HCT116 (cell line): ENCODE measurements at regions not wholly inside any gene's neighbourhood (a gene's known extent, or its start where the extent isn't known, plus 50 kb on each side); places are given as distances from the start of the nearest gene placed in this dataset.

ENCODE experiments used
- ATAC-seq: fragments of 200-7000 bp; cut with Tn5 transposase; 2 replicates; pipeline ENCODE4 v1.9.1; 2020; ENCODE audit warnings: mild to moderate bottlenecking, moderate library complexity
- BruUV-seq: library from RNA; stranded (reverse); fragments of 400-500 nt; replicated peaks from 2 replicates; lab custom pipeline; 2021; lab: Mats Ljungman, UMichigan
- CTCF ChIA-PET: fragments of 300-600 bp; sonication (Branson Sonifier 250); formaldehyde crosslinking; loops from one replicate; lab custom pipeline; 2021; ENCODE audit warnings: antibody characterized with exemption; lab: Charles Lee
- POLR2A ChIA-PET: fragments of 300-600, 350-600 bp; sonication (Branson Sonifier 250); formaldehyde crosslinking; loops from one replicate; lab custom pipeline; 2021; ENCODE audit warnings: antibody characterized with exemption; lab: Charles Lee
- RAD21 ChIA-PET, 2 experiments: fragments of 300-600 bp; sonication (Branson Sonifier 250); formaldehyde crosslinking; loops; one replicate each; lab custom pipeline; 2023; ENCODE audit warnings: low total read pairs in 2 of 2; ENCODE audit not compliant: uncharacterized antibody in 2 of 2, unreplicated experiment in 2 of 2, low non-redundant PET in 1 of 2; lab: Charles Lee
- DNase-seq: peaks from one replicate; pipeline ENCODE4 v3.0.0-alpha.2; 2010; ENCODE audit warnings: low read depth, low spot score
- H2AFZ ChIP-seq: fragments of 200-600 bp; shearing (Covaris generic), sonication (generic); 2 replicates; pipeline ENCODE4 v1.6.1; 2017; ENCODE audit warnings: low read depth, mixed run types, mixed read lengths, antibody characterized with exemption, low read length; ENCODE audit not compliant: poor library complexity, severe bottlenecking
- H3K27ac ChIP-seq: 2 replicates; pipeline ENCODE4 v1.5.1; 2012; ENCODE audit warnings: low read depth, low read length
- H3K27me3 ChIP-seq: fragments of 200-600 bp; sonication (generic); 2 replicates; pipeline ENCODE4 v1.6.1; 2016; ENCODE audit warnings: mixed run types, low read length, mixed read lengths; ENCODE audit not compliant: insufficient read depth
- H3K36me3 ChIP-seq, 2 experiments: fragments of 200-500 bp in 1 of 2; fragments of 200-600 bp in 1 of 2; sonication (Bioruptor generic) in 1 of 2; sonication (generic) in 1 of 2; 2 replicates each; pipeline versions ENCODE4 v1.5.1 to v1.6.1; 2014 to 2016; ENCODE audit warnings: low read length in 2 of 2, inconsistent platforms in 1 of 2, mixed read lengths in 1 of 2, mixed run types in 1 of 2; ENCODE audit not compliant: insufficient read depth in 2 of 2, control insufficient read depth in 1 of 2
- H3K4me1 ChIP-seq, 2 experiments: fragments of 200-600 bp in 1 of 2; sonication (generic) in 1 of 2; 2 replicates each; pipeline versions ENCODE4 v1.5.1 to v1.6.1; 2012 to 2017; ENCODE audit warnings: low read length in 2 of 2, inconsistent platforms in 1 of 2, mild to moderate bottlenecking in 1 of 2, mixed read lengths in 1 of 2, mixed run types in 1 of 2, moderate library complexity in 1 of 2; ENCODE audit not compliant: insufficient read depth in 2 of 2, control insufficient read depth in 1 of 2
- H3K4me2 ChIP-seq: fragments of 200-600 bp; sonication (generic); 2 replicates; pipeline ENCODE4 v1.6.1; 2017; ENCODE audit warnings: mixed run types, low read length, mixed read lengths
- H3K4me3 ChIP-seq, 2 experiments: fragments of 200-600 bp in 1 of 2; sonication (generic) in 1 of 2; replicated peaks in 1 of 2; 2 replicates each; pipeline ENCODE4 v1.5.1; 2011 to 2016; ENCODE audit warnings: low read length in 2 of 2, control low read depth in 1 of 2, low read depth in 1 of 2, mild to moderate bottlenecking in 1 of 2, mixed read lengths in 1 of 2, mixed run types in 1 of 2
- H3K79me2 ChIP-seq: fragments of 200-600 bp; sonication (generic); 2 replicates; pipeline ENCODE4 v1.6.1; 2017; ENCODE audit warnings: mild to moderate bottlenecking, mixed run types, low read length, moderate library complexity, mixed read lengths; ENCODE audit not compliant: insufficient read depth
- H3K9ac ChIP-seq: fragments of 200-600 bp; sonication (generic); 2 replicates; pipeline ENCODE4 v1.6.1; 2016; ENCODE audit warnings: low read length, mixed read lengths
- H3K9me2 ChIP-seq: fragments of 200-600 bp; sonication (generic), shearing (Covaris generic); 2 replicates; pipeline ENCODE4 v1.6.1; 2017; ENCODE audit warnings: mixed run types, mild to moderate bottlenecking, moderate library complexity; ENCODE audit not compliant: insufficient read depth
- H3K9me3 ChIP-seq, 2 experiments: fragments of 200-500 bp in 1 of 2; fragments of 200-600 bp in 1 of 2; sonication (Bioruptor generic) in 1 of 2; sonication (generic) in 1 of 2; 2 replicates each; pipeline ENCODE4 v1.6.1; 2014 to 2017; ENCODE audit warnings: low read length in 2 of 2, mixed read lengths in 2 of 2, inconsistent platforms in 1 of 2, low read depth in 1 of 2, mild to moderate bottlenecking in 1 of 2, mixed run types in 1 of 2, moderate library complexity in 1 of 2; ENCODE audit not compliant: control insufficient read depth in 1 of 2, insufficient read depth in 1 of 2
- H4K20me1 ChIP-seq: fragments of 200-600 bp; sonication (generic), shearing (Covaris generic); 2 replicates; pipeline ENCODE4 v1.6.1; 2017; ENCODE audit warnings: mixed run types, mild to moderate bottlenecking, moderate library complexity; ENCODE audit not compliant: insufficient read depth
- CBX3 ChIP-seq: IDR thresholded peaks from 2 replicates; pipeline ENCODE4 v1.6.1; 2012; ENCODE audit warnings: low read depth
- CEBPB ChIP-seq: IDR thresholded peaks from 2 replicates; pipeline ENCODE4 v1.6.1; 2012; ENCODE audit warnings: low read depth
- EGR1 ChIP-seq: IDR thresholded peaks from 2 replicates; pipeline ENCODE4 v1.6.1; 2012; ENCODE audit warnings: low read depth
- ELF1 ChIP-seq: IDR thresholded peaks from 2 replicates; pipeline ENCODE4 v1.6.1; 2012; ENCODE audit warnings: low read depth, borderline replicate concordance
- EZH2 ChIP-seq: fragments of 200-600 bp; sonication (generic); IDR thresholded peaks from 2 replicates; pipeline ENCODE4 v1.6.1; 2017; ENCODE audit warnings: antibody characterized with exemption, mixed run types
- FOSL1 ChIP-seq: IDR thresholded peaks from 2 replicates; pipeline ENCODE4 v1.6.1; 2012; ENCODE audit warnings: low read depth
- JUND ChIP-seq: IDR thresholded peaks from 2 replicates; pipeline ENCODE4 v1.6.1; 2012
- POLR2A ChIP-seq: IDR thresholded peaks from 2 replicates; pipeline ENCODE4 v1.7.0; 2011; ENCODE audit warnings: borderline replicate concordance; ENCODE audit not compliant: insufficient read depth, insufficient read length; ENCODE audit errors: extremely low read depth
- POLR2AphosphoS5 ChIP-seq: IDR thresholded peaks from 2 replicates; pipeline ENCODE4 v1.6.1; 2011; ENCODE audit warnings: mild to moderate bottlenecking, low read depth, low read length, moderate library complexity
- RAD21 ChIP-seq: IDR thresholded peaks from 2 replicates; pipeline ENCODE4 v1.6.1; 2012; ENCODE audit warnings: low read depth, mild to moderate bottlenecking
- SIN3A ChIP-seq: IDR thresholded peaks from 2 replicates; pipeline ENCODE4 v1.6.1; 2012; ENCODE audit warnings: low read depth
- SP1 ChIP-seq: IDR thresholded peaks from 2 replicates; pipeline ENCODE4 v1.6.1; 2012; ENCODE audit warnings: low read depth
- YY1 ChIP-seq: IDR thresholded peaks from 2 replicates; pipeline ENCODE4 v1.6.1; 2011; ENCODE audit warnings: low read length, low read depth, moderate library complexity, mild to moderate bottlenecking; ENCODE audit not compliant: insufficient replicate concordance; ENCODE audit errors: extremely low read depth
- ZFX ChIP-seq: fragments of 450-650 bp; IDR thresholded peaks from 2 replicates; pipeline ENCODE4 v1.6.1; 2017
- ZNF274 ChIP-seq: fragments of 200-500 bp; sonication (Bioruptor generic); IDR thresholded peaks from 2 replicates; pipeline ENCODE4 v1.6.1; 2014; ENCODE audit warnings: mild to moderate bottlenecking, low read depth, low read length, inconsistent platforms
- intact Hi-C: fragments of 100-400 bp; cut with micrococcal nuclease; formaldehyde crosslinking; loops from 2 replicates; pipeline ENCODE4 v1.10.0; 2022

GRCh38 chr9:88766778-88767503 lies 224.3 kb upstream of the S1PR3 start:
- DNase-seq: no peak
- POLR2A ChIA-PET: no interaction called here
- H3K4me2 ChIP-seq: peak overlapping the region; percentile 9; the same call in 1 of the 2 replicates
- BruUV-seq: no TSS peak
- no peak overlapping the region for H2AFZ ChIP-seq
- CTCF ChIA-PET: no interaction called here
- no peaks in the 10 kb centered on the region for H3K27me3 ChIP-seq
- H3K27ac ChIP-seq: no peak overlapping the region
- intact Hi-C loops: no loop called here
- no peaks in the 10 kb centered on the region for H3K9me3 ChIP-seq
- no peak for TF ChIP-seq RAD21
- no peak for TF ChIP-seq ZNF274
- 0 out of 2 replicates have a peak, but pooled peaks have one; percentile 21 for TF ChIP-seq EGR1
- TF ChIP-seq SP1: no peak
- H3K4me1 ChIP-seq: 0 out of 4 replicates have a peak, but pooled peaks cover 0 to 4% of the 10 kb centered on the region in 2 experiments
- no peak overlapping the region for H3K9ac ChIP-seq
- no peaks in the 10 kb centered on the region for H3K36me3 ChIP-seq
- H3K9me2 ChIP-seq: no peaks in the 10 kb centered on the region
- RAD21 ChIA-PET: no interaction called here
- no peak for ATAC-seq
- H3K79me2 ChIP-seq: no peaks in the 10 kb centered on the region
- no peak overlapping the region for H3K4me3 ChIP-seq
- no peaks in the 10 kb centered on the region for H4K20me1 ChIP-seq

- Histone ChIP-seq H3K36me3 (no peaks in the 10 kb centered on the region), H3K4me1 (0 out of 4 replicates have a peak, but pooled peaks cover 0 to 4% of the 10 kb centered on the region in 2 experiments), H3K27me3 (no peaks in the 10 kb centered on the region), H3K79me2 (no peaks in the 10 kb centered on the region), H4K20me1 (no peaks in the 10 kb centered on the region), H3K27ac (no peak overlapping the region), H3K4me3 (no peak overlapping the region), H2AFZ (no peak overlapping the region), H3K9me3 (no peaks in the 10 kb centered on the region), H3K9me2 (no peaks in the 10 kb centered on the region), H3K9ac (no peak overlapping the region), H3K4me2 (no peak overlapping the region)
- intact Hi-C loops: no loop called here
- DNase-seq (no peak), ATAC-seq (no peak)
- BruUV-seq: no TSS peak
- ChIA-PET RAD21 (no interaction called here), POLR2A (no interaction called here), CTCF (no interaction called here)
- no peak for TF ChIP-seq ZFX
- no peak for TF ChIP-seq JUND
- TF ChIP-seq CEBPB: no peak
- no peak for TF ChIP-seq EZH2
- TF ChIP-seq CBX3: no peak
- TF ChIP-seq FOSL1: no peak
- no peak for TF ChIP-seq ELF1
- TF ChIP-seq YY1: no peak
- no peak for TF ChIP-seq POLR2AphosphoS5
- TF ChIP-seq ZNF274: no peak
- no peak for TF ChIP-seq SIN3A
- TF ChIP-seq POLR2A: no peak
Measured at GRCh38 chr9:88767504-88767790, 223.8 kb upstream of the S1PR3 start.
